ELR (cell line): ENCODE measurements at regions not wholly inside any gene's neighbourhood (a gene's known extent, or its start where the extent isn't known, plus 50 kb on each side); places are given as distances from the start of the nearest gene placed in this dataset.

Experiments
- DNase-seq: peaks from one replicate; pipeline ENCODE4 v3.0.0-alpha.2; 2015; ENCODE audit warnings: low read depth

- DNase-seq = no peak
Observed at GRCh38 chr16:6195966-6196365, 1098.4 kb upstream of the EEF2KMT start.

GRCh38 chr16:6193718-6194117 lies 1096.1 kb upstream of the EEF2KMT start:
- DNase-seq = no peak

- DNase-seq = no peak
Observed at GRCh38 chr16:6192984-6193383, 1095.4 kb upstream of the EEF2KMT start.

- DNase-seq = no peak
Observed at GRCh38 chr16:6192532-6192931, 1094.9 kb upstream of the EEF2KMT start.

- DNase-seq = no peak
Observed at GRCh38 chr16:6190776-6191175, 1093.2 kb upstream of the EEF2KMT start.

- DNase-seq = no peak
Observed at GRCh38 chr16:6189216-6189615, 1091.6 kb upstream of the EEF2KMT start.

GRCh38 chr16:6177616-6178180 lies 1080.1 kb upstream of the EEF2KMT start:
- DNase-seq = no peak

- no peak for DNase-seq
Observed at GRCh38 chr16:6170022-6170421, 1072.4 kb upstream of the EEF2KMT start.

GRCh38 chr16:6165330-6165979 lies 1067.9 kb upstream of the EEF2KMT start:
- DNase-seq = peak; percentile 1

- DNase-seq = no peak
Observed at GRCh38 chr16:6160871-6161270, 1063.3 kb upstream of the EEF2KMT start.

GRCh38 chr16:6160303-6160702 lies 1062.7 kb upstream of the EEF2KMT start:
- DNase-seq = no peak

GRCh38 chr16:6157806-6158205 lies 1060.2 kb upstream of the EEF2KMT start:
- no peak for DNase-seq

- no peak for DNase-seq
Observed at GRCh38 chr16:6155271-6155670, 1057.7 kb upstream of the EEF2KMT start.

GRCh38 chr16:6153901-6154300 lies 1056.3 kb upstream of the EEF2KMT start:
- DNase-seq = no peak

- no peak for DNase-seq
Observed at GRCh38 chr16:6149031-6149430, 1051.4 kb upstream of the EEF2KMT start.

- DNase-seq = no peak
Observed at GRCh38 chr16:6148361-6148760, 1050.8 kb upstream of the EEF2KMT start.

GRCh38 chr16:6146874-6147425 lies 1049.4 kb upstream of the EEF2KMT start:
- DNase-seq = no peak

- DNase-seq = no peak
Observed at GRCh38 chr16:6146356-6146755, 1048.8 kb upstream of the EEF2KMT start.

- DNase-seq = no peak
Observed at GRCh38 chr16:6144463-6144862, 1046.9 kb upstream of the EEF2KMT start.

GRCh38 chr16:6143020-6143419 lies 1045.4 kb upstream of the EEF2KMT start:
- DNase-seq = no peak

- no peak for DNase-seq
Observed at GRCh38 chr16:6133009-6133557, 1035.5 kb upstream of the EEF2KMT start.

- DNase-seq = no peak
Observed at GRCh38 chr16:6132121-6132520, 1034.5 kb upstream of the EEF2KMT start.

- no peak for DNase-seq
Observed at GRCh38 chr16:6131526-6132050, 1034.0 kb upstream of the EEF2KMT start.
